Heart left ventricle (tissue), 16 donors: ENCODE measurements at regions not wholly inside any gene's neighbourhood (a gene's known extent, or its start where the extent isn't known, plus 50 kb on each side); places are given as distances from the start of the nearest gene placed in this dataset.
"Not testable (repeated sequence)": the region's sequence is repeated elsewhere in the genome, so short reads cannot be mapped to it uniquely, and the experiment has no call there.

ENCODE experiments used
- ATAC-seq, 4 donors: fragments of 200-7000 bp; cut with Tn5 transposase; one replicate each; pipeline ENCODE4 v1.9.1; 2020 to 2022; ENCODE audit warnings: moderate library complexity in 4 of 4, mild to moderate bottlenecking in 3 of 4, moderate number of reproducible peaks in 1 of 4
- DNase-seq, 5 donors: peaks; one replicate each; pipeline ENCODE4 v3.0.0-alpha.2; 2020
- H3K27ac ChIP-seq, 12 donors: fragments of 200-600 bp; sonication (generic) in 4 of 12; one replicate each; pipeline versions ENCODE4 v1.5.0 to v1.8.0; 2016 to 2022; ENCODE audit warnings: mild to moderate bottlenecking in 2 of 12
- H3K27me3 ChIP-seq, 9 donors: fragments of 200-600 bp; sonication (generic) in 2 of 9; one replicate each; pipeline versions ENCODE4 v1.5.1 to v1.8.0; 2016 to 2022; ENCODE audit warnings: mild to moderate bottlenecking in 3 of 9
- H3K36me3 ChIP-seq, 9 donors: fragments of 200-600 bp; sonication (generic) in 2 of 9; one replicate each; pipeline versions ENCODE4 v1.5.0 to v1.8.0; 2018 to 2022; ENCODE audit warnings: mild to moderate bottlenecking in 2 of 9
- H3K4me1 ChIP-seq, 12 donors: fragments of 200-600 bp; sonication (generic) in 4 of 12; one replicate each; pipeline versions ENCODE4 v1.5.0 to v1.8.0; 2016 to 2022; ENCODE audit warnings: mild to moderate bottlenecking in 3 of 12
- H3K4me3 ChIP-seq, 12 donors: fragments of 200-600 bp; sonication (generic) in 4 of 12; one replicate each; pipeline versions ENCODE4 v1.5.0 to v1.8.0; 2017 to 2022; ENCODE audit warnings: mild to moderate bottlenecking in 9 of 12, moderate library complexity in 4 of 12
- H3K9me3 ChIP-seq, 12 donors: fragments of 200-600 bp; sonication (generic) in 4 of 12; one replicate each; pipeline versions ENCODE4 v1.5.0 to v1.8.0; 2016 to 2022; ENCODE audit warnings: mild to moderate bottlenecking in 1 of 12
- CTCF ChIP-seq, 12 donors: fragments of 200-600 bp; sonication (generic) in 4 of 12; IDR thresholded peaks; one replicate each; pipeline versions ENCODE4 v1.5.0 to v1.8.0; 2018 to 2022; ENCODE audit warnings: antibody characterized with exemption in 12 of 12, mild to moderate bottlenecking in 5 of 12
- POLR2A ChIP-seq, 2 donors: fragments of 450-650 bp; IDR thresholded peaks; one replicate each; pipeline ENCODE4 v1.6.1; 2017; ENCODE audit warnings: antibody characterized with exemption in 2 of 2, mild to moderate bottlenecking in 2 of 2, moderate library complexity in 2 of 2
- WGBS, 4 donors: extraction: QIAGEN DNeasy Blood & Tissue Kit in 2 of 4; methylation state at CpG; one replicate each; pipeline versions ENCODE4 v1.1.5 to v1.1.7; 2013 to 2018; 5-methylcytosine and 5-hydroxymethylcytosine counted together
- intact Hi-C, 10 donors: fragments of 100-400 bp; cut with DNase I; formaldehyde crosslinking; loops; one replicate each; pipeline versions ENCODE4 v1.11.1 to v1.14.2; 2022
- donor health status: ischemic (EF 13 %, LVEDD 7.1; RV severe dilation, severe dysfunction).
- donor health status: healthy with polysubstance abuse.
- donor health status: DM: no; HTN: yes; CAD: no.
- donor health status: DM: no; HTN: no; CAD: no.
- donor health status: ischemic (EF 25% LVEDD 6.9; RV normal size, moderate dysfunction).
- donor health status: ischemic (EF 25% LVEDD 5.7; RV mildly dilated, moderate dysfunction).
- donor health status: healthy.
- donor health status: DM: yes; HTN: yes; CAD: no.
- donor health status: ischemic (EF 35%, LVEDD 5.7; RV mildly dilated, moderate dysfunction).
- donor health status: nonischemic (EF 11% LVEDD 7.7; RV severe dilation, severe dysfunction).
- donor health status: DM: yes; HTN: yes; CAD: no.
- donor health status: PGD.
- donor health status: ischemic (EF 29% LVEDD 5.4; RV normal size, mild dysfunction).
- donor health status: nonischemic (EF 23%, LVEDD 6.1; RV moderate dilation, normal function).

GRCh38 chr1:95780836-95781235 is 546.8 kb downstream of the RWDD3 start:
- no peaks in the 10 kb centered on the region for H3K36me3 ChIP-seq
- intact Hi-C loops: no loop called here
- no peaks in the 10 kb centered on the region for H3K9me3 ChIP-seq
- TF ChIP-seq CTCF (IDR thresholded peaks at IDR 0.05) (no peak), POLR2A (IDR thresholded peaks at IDR 0.05) (no peak)
- ATAC-seq: no peak
- DNase-seq: no peak
- no peaks in the 10 kb centered on the region for H3K27me3 ChIP-seq
- H3K27ac ChIP-seq: no peak overlapping the region
- WGBS, 4 donors: 79 to 83% (median 81%) methylated on average over 3 of the region's 3 CpGs
- no peaks in the 10 kb centered on the region for H3K4me1 ChIP-seq
- H3K4me3 ChIP-seq: no peak overlapping the region

GRCh38 chr1:95790136-95790535 is 556.1 kb downstream of the RWDD3 start:
- Histone ChIP-seq H3K27me3 (no peaks in the 10 kb centered on the region), H3K4me1 (no peaks in the 10 kb centered on the region), H3K4me3 (no peak overlapping the region), H3K27ac (no peak overlapping the region), H3K36me3 (no peaks in the 10 kb centered on the region), H3K9me3 (no peaks in the 10 kb centered on the region)
- ATAC-seq (no peak), DNase-seq (no peak)
- WGBS, 4 donors: 63 to 83% (median 73%) methylated on average over 3 of the region's 3 CpGs
- intact Hi-C loops: no loop called here
- TF ChIP-seq POLR2A (IDR thresholded peaks at IDR 0.05) (no peak), CTCF (IDR thresholded peaks at IDR 0.05) (no peak)

- no peak overlapping the region for H3K4me3 ChIP-seq
- ATAC-seq (no peak), DNase-seq (no peak)
- H3K36me3 ChIP-seq: no peaks in the 10 kb centered on the region
- no peak for TF ChIP-seq CTCF (IDR thresholded peaks at IDR 0.05)
- TF ChIP-seq POLR2A (IDR thresholded peaks at IDR 0.05): no peak
- H3K9me3 ChIP-seq: no peaks in the 10 kb centered on the region
- H3K4me1 ChIP-seq: no peaks in the 10 kb centered on the region
- intact Hi-C loops: no loop called here
- 51 to 61% (median 55%) methylated on average over 5 of the region's 5 CpGs for WGBS, 4 donors
- no peak overlapping the region for H3K27ac ChIP-seq
- no peaks in the 10 kb centered on the region for H3K27me3 ChIP-seq
These were observed 559.9 kb downstream of the RWDD3 start for GRCh38 chr1:95793893-95794292.

- H3K27ac ChIP-seq, H3K36me3 ChIP-seq, H3K4me3 ChIP-seq, DNase-seq, H3K4me1 ChIP-seq, H3K9me3 ChIP-seq, ATAC-seq, H3K27me3 ChIP-seq, intact Hi-C loops: not testable (repeated sequence)
- 64 to 90% (median 80%) methylated on average over 2 of the region's 2 CpGs for WGBS, 4 donors
These were observed 563.8 kb downstream of the RWDD3 start for GRCh38 chr1:95797761-95798160.

- ATAC-seq (no peak), DNase-seq (no peak)
- Histone ChIP-seq H3K4me1 (no peaks in the 10 kb centered on the region), H3K9me3 (peaks cover 0 to 7% (median 0%) of the 10 kb centered on the region in 12 donors), H3K27ac (no peak overlapping the region), H3K4me3 (no peak overlapping the region), H3K27me3 (no peaks in the 10 kb centered on the region), H3K36me3 (no peaks in the 10 kb centered on the region)
- intact Hi-C loops: no loop called here
- TF ChIP-seq POLR2A (IDR thresholded peaks at IDR 0.05) (no peak), CTCF (IDR thresholded peaks at IDR 0.05) (no peak)
These were observed 572.2 kb downstream of the RWDD3 start for GRCh38 chr1:95806171-95806570.
